GM18868 (cell line): ENCODE measurements at regions not wholly inside any gene's neighbourhood (a gene's known extent, or its start where the extent isn't known, plus 50 kb on each side); places are given as distances from the start of the nearest gene placed in this dataset.
"Not testable (repeated sequence)": the region's sequence is repeated elsewhere in the genome, so short reads cannot be mapped to it uniquely, and the experiment has no call there.

Source experiments
- ATAC-seq: cut with Tn5 transposase; IDR thresholded peaks from one replicate; pipeline ENCODE4 v1.9.1; 2021; ENCODE audit warnings: mild to moderate bottlenecking, moderate library complexity; ENCODE audit not compliant: unreplicated experiment

DNA sequence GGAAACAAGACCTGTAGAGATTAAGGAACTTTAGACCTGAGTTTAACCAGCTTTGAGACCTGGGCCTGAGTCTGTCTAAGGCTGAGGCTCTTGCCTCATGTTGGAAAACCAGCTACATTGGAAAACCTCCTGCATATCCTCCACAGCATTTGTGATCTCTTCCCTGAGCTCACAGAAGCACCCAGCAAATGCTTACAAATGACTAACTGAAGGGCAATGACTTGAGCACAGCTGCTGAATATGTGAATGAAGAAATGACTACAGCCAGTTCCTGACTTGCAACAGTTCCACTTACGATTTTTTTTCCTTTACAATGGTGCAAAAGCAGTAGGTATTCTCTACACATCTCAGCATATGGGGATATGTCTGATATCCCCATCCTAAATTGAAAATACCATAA lies 112.4 kb upstream of the RREB1 start:
- no peak for ATAC-seq

GRCh38 chr6:6996124-6996523 lies 111.6 kb upstream of the RREB1 start:
- ATAC-seq, result no peak

DNA sequence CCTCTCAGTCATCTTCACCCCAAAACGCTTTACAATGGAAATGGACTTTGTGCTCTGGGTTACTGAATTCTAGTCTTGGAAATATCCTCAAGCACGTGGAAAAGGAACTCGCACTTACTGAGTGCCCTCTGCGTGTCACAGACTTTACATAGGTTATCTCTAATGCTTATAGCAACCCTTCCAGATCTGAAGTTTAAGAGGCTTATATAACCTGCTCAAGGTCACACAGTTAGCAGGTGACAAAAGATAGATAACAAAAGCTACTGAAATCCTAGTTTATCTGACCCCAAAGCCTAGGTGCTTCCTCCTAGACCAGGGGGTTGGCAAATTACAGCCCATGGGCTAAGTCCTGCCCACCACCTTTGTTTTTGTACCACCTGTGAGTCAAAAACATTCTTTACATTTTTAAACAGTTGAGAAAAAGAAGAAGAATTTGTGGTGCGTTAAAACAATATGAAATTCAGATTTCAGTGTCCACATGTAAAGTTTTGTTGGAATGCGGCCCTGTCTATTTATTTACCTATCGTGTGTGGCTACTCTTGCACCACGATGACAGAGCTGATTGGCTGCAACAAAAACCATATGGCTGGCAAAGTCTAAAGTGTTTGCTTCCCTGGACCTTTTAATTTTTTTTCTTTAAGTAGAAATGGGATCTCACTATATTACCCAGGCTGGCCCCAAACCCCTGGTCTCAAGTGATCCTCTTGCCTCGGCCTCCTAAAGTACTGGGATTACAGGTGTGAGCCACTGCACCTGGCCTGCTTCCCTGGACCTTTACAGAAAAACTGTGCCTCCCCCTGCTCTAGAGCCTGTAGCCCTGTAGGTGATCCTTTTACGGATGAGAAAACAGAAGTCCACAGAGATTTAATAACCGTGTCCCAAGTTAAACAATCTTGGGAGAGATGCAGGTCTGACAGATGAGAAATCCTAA lies 110.2 kb upstream of the RREB1 start:
- no peak for ATAC-seq

DNA sequence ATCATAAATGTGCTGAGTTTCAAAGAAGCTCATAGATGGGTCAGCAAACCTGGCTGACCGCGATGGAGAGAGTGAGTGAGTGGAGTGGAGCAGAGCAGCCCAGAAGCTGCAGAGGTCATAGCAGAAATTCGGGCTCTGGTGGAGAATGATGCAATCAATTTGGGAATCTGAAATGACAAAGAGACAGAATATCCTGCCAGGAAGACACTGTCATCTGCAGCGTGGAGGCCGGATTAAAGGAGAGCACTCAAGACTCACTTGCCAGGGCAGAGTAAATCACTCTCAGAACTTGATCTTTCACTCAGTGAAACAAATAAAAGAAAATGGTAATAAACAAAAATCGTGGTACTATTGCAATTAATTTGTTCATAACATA lies 109.6 kb upstream of the RREB1 start:
- ATAC-seq, result no peak

GRCh38 chr6:7000825-7001777 lies 106.7 kb upstream of the RREB1 start:
- no peak for ATAC-seq

- no peak for ATAC-seq
Measured at GRCh38 chr6:7003041-7003440, 104.7 kb upstream of the RREB1 start.

DNA sequence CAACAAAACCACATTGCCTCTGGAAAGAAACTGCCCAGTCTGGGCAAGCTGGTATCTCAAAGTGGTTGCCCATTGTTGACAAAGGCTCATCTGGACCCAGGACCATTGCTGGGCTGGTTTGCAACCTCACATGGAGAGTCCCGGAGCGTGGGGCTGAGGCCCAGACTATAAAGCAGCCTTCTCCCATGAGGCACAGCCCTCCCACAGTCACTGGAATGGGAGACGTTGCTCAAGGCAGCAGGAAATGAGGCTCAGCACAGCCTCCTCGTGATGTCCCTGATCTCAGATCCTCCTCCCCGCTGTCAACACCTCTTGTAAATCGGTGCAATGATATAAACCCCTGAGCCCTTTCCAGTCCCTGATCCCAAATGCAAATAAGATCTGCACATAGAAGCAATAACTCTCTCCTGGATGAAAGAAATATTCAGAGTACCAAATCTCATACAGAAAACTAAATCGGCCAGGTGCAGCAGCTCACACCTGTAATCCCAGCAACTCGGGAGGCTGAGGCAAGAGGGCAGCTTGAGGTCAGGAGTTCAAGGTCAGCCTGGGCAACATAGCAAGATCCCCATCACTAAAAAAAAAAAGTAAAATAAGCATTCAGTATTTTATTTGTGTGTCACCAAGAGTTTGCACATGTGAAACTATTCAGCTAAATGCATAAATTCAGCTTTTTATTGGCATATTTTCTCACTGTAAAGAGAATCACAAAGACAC lies 103.0 kb upstream of the RREB1 start:
- no peak for ATAC-seq

- ATAC-seq, result no peak
Measured at GRCh38 chr6:7006515-7007191, 101.1 kb upstream of the RREB1 start.

- no peak for ATAC-seq
Measured at GRCh38 chr6:7008451-7008988, 99.2 kb upstream of the RREB1 start.

DNA sequence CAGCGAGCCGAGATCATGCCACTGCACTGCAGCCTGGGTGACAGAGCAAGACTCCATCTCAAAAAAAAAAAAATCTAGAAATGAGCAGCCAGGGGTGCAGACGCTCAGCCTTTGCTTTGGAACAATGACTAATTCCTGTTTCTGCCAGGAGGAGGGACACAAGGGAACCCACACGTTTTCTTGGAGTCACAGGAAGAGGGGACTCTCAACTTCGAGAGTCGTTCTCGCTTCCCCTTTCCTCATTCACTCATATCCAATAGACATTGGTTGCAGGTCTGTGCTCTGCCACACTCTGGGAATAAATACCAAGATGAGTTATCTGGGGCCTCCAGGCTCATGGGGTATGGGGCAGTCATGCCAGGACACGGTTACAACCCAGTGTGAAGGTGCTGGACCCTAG lies 91.5 kb upstream of the RREB1 start:
- no peak for ATAC-seq

- no peak for ATAC-seq
Measured at GRCh38 chr6:7021301-7021700, 86.5 kb upstream of the RREB1 start.

- no peak for ATAC-seq
Measured at GRCh38 chr6:7025861-7026260, 81.9 kb upstream of the RREB1 start.

DNA sequence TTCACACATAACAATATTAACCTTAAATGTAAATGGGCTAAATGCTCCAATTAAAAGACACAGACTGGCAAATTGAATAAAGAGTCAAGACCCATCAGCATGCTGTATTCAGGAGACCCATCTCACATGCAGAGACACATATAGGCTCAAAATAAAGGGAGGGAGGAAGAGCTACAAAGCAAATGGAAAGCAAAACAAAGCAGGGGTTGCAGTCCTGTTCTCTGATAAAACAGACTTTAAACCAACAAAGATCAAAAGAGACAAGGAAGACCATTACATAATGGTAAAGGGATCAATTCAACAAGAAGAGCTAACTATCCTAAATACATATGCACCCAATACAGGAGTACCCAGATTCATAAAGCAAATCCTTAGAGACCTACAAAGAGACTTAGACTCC lies 78.8 kb upstream of the RREB1 start:
- ATAC-seq, result not testable (repeated sequence)

DNA sequence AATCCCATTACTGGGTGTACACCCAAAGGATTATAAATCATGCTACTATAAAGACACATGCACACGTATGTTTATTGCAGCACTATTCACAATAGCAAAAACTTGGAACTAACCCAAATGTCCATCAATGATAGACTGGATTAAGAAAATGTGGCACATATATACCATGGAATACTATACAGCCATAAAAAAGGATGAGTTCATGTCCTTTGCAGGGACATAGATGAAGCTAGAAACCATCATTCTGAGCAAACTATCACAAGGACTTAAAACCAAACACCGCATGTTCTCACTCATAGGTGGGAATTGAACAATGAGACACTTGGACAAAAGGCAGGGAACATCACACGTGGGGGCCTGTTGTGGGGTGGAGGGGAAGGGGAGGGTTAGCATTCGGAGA lies 76.8 kb upstream of the RREB1 start:
- ATAC-seq, result not testable (repeated sequence)

GRCh38 chr6:7033202-7033601 lies 74.6 kb upstream of the RREB1 start:
- ATAC-seq, result no peak

DNA sequence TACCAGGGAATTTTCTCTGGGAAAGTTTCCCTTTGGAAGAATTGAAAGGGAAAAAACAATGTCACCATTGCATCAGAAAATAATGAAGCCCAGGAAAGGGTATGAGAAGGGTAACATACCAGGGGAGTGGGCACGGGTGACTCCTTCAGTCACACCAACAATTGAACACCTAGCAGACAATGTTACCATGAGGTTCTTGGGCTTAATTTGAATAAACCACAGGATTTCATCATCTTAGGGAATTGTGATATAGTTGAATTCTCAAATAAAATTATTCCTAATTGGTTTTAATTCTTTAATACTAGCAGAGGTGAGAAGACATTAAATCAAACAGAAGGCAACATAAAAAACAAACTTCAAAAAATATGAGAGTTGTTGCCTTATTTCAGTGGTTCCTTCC lies 73.7 kb upstream of the RREB1 start:
- ATAC-seq, result no peak

GRCh38 chr6:7035837-7036249 lies 71.9 kb upstream of the RREB1 start:
- no peak for ATAC-seq

- ATAC-seq, result peak; percentile 86
Measured at GRCh38 chr6:7041511-7042026, 66.2 kb upstream of the RREB1 start.

- no peak for ATAC-seq
Measured at GRCh38 chr6:7042056-7042653, 65.6 kb upstream of the RREB1 start.
